ENCODE measurements at regions not wholly inside any gene's neighbourhood (a gene's known extent, or its start where the extent isn't known, plus 50 kb on each side); places are given as distances from the start of the nearest gene placed in this dataset.
"Not testable (repeated sequence)": the region's sequence is repeated elsewhere in the genome, so short reads cannot be mapped to it uniquely, and the experiment has no call there.

DNA sequence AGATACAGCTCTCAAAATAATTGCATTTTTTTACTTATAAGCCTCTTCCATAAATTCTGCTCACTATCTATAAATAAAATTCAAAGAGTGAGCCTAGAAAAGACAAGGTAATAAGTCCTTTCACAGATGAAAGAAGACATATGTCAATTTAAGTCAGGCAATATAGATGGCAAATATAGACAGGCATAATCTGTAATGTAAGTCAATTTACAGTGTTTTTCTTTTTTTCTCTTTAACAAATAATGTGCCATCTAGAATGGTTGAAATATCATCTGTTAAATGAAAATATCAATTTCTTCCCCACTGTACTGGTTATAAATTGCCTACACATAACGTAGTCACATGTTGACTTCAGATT, 1409.2 kb upstream of the GOT2 start:
- Mint-ChIP-seq H3K36me3 (ENCODE audit: low read depth) (peaks cover 16% of the 10 kb centered on the region), H3K9me3 (peaks cover 23% of the 10 kb centered on the region), H3K4me1 (ENCODE audit: low read depth) (peaks cover 31% of the 10 kb centered on the region), H3K27ac (peak overlapping the region; percentile 47), H3K27me3 (ENCODE audit: insufficient read depth) (no peaks in the 10 kb centered on the region), H3K4me3 (0 out of 2 replicates have a peak overlapping the region, but pooled peaks have one; percentile 33)
- no peak for TF ChIP-seq CTCF (IDR thresholded peaks at IDR 0.05)
- no peak for DNase-seq

GRCh38 chr16:60142619-60143347, 1408.7 kb upstream of the GOT2 start:
- no peaks in the 10 kb centered on the region for H3K27me3 Mint-ChIP-seq (ENCODE audit: insufficient read depth)

DNA sequence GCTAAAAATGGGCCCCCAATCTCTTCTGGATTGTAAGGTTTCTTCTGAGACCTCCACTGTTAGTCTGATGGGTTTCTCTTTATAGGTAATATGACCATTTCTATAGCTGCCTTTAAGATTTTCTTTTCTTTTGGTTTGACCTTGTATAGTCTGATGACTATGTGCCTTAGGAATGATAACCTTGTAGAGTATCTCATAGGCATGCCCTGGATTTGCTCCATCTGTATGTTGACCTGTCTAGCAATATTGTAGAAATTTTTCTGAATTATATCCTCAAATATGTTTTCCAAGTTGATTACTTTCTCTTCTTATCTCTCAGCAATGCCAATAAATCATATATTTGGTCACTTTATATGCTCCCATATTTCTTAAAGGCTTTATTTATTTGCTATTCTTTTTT, 1403.8 kb upstream of the GOT2 start:
- TF ChIP-seq CTCF (IDR thresholded peaks at IDR 0.05), result no peak
- peaks cover 44% of the 10 kb centered on the region for H3K4me1 Mint-ChIP-seq (ENCODE audit: low read depth)
- DNase-seq, result peak; percentile 13
- peaks cover 29% of the 10 kb centered on the region for H3K36me3 Mint-ChIP-seq (ENCODE audit: low read depth)
- H3K9me3 Mint-ChIP-seq, result peaks cover 34% of the 10 kb centered on the region
- H3K27me3 Mint-ChIP-seq (ENCODE audit: insufficient read depth), result no peaks in the 10 kb centered on the region
- no peak overlapping the region for H3K27ac Mint-ChIP-seq
- no peak overlapping the region for H3K4me3 Mint-ChIP-seq

More at GRCh38 chr16:60142619-60143347, 1408.7 kb upstream of the GOT2 start:
- peaks cover 23% of the 10 kb centered on the region for H3K9me3 Mint-ChIP-seq
- peak; percentile 58 for DNase-seq
- H3K4me3 Mint-ChIP-seq, result peak overlapping the region; percentile 33; the same call in 1 of the 2 replicates
- H3K36me3 Mint-ChIP-seq (ENCODE audit: low read depth), result peaks cover 18% of the 10 kb centered on the region
- no peak for TF ChIP-seq CTCF (IDR thresholded peaks at IDR 0.05)
- peaks cover 36% of the 10 kb centered on the region for H3K4me1 Mint-ChIP-seq (ENCODE audit: low read depth)
- H3K27ac Mint-ChIP-seq, result peak overlapping the region; percentile 75

DNA sequence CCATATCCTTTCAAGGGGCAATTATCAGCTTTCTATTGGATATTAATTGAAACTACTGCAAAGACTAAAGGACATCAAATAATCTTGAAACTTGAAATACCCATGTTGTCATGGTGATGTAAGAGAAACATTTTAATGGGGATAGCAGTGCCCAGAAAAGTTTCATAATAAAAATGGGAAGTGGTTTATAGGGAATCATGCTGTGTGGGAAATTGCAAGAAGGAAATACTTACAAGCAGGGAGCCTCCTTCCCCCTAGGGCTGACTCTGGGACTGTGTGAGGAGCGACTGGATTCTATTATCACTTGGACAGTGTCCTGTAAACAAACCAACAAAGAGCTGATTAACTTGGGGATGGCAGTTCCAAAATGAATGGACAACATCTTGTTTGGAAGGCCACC, 1393.1 kb upstream of the GOT2 start:
- Mint-ChIP-seq H3K9me3 (no peaks in the 10 kb centered on the region), H3K4me1 (ENCODE audit: low read depth) (no peaks in the 10 kb centered on the region), H3K27ac (no peak overlapping the region), H3K36me3 (ENCODE audit: low read depth) (no peaks in the 10 kb centered on the region), H3K4me3 (no peak overlapping the region), H3K27me3 (ENCODE audit: insufficient read depth) (no peaks in the 10 kb centered on the region; the same call in 1 of the 2 replicates)
- DNase-seq, result no peak
- no peak for TF ChIP-seq CTCF (IDR thresholded peaks at IDR 0.05)

- not testable (repeated sequence) for H3K27me3 Mint-ChIP-seq (ENCODE audit: insufficient read depth); H3K9me3 Mint-ChIP-seq; H3K27ac Mint-ChIP-seq; H3K4me3 Mint-ChIP-seq; DNase-seq; H3K36me3 Mint-ChIP-seq (ENCODE audit: low read depth); H3K4me1 Mint-ChIP-seq (ENCODE audit: low read depth)
Measured at GRCh38 chr16:60126115-60126514, 1392.0 kb upstream of the GOT2 start.

DNA sequence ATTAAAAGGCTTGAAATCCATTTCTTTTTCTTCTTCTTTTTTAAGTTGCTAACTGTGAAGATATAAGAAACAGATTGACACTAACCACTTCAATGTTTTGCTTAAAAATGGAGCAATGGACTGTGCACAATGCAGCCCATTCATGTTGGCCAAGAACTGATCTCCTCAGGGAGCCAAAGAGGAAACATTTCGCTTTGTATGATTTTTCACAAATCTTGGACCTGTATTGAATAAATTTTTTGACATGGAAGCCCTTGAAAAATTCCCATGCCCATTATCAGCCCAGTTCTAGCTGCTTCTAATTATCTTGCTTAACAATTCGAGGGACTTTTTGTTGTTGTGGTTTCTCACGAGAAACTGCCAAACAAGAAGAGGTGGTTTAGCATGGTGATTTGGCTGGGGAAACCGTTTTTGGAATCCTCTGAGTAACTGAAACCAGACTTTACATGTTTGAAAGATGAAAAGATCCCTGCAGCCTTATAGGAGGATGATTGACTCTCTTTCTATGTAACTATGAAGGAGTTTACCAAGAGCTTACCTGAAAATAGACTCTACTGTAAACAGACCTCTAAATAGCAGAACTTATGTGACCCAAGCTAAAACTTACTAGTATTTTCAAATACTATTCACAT, 1389.4 kb upstream of the GOT2 start:
- no peak for DNase-seq
- no peaks in the 10 kb centered on the region; the same call in 1 of the 2 replicates for H3K27me3 Mint-ChIP-seq (ENCODE audit: insufficient read depth)
- H3K36me3 Mint-ChIP-seq (ENCODE audit: low read depth), result no peaks in the 10 kb centered on the region
- TF ChIP-seq CTCF (IDR thresholded peaks at IDR 0.05), result no peak
- H3K27ac Mint-ChIP-seq, result no peak overlapping the region
- H3K9me3 Mint-ChIP-seq, result no peaks in the 10 kb centered on the region
- peaks cover 9% of the 10 kb centered on the region; the same call in 1 of the 2 replicates for H3K4me1 Mint-ChIP-seq (ENCODE audit: low read depth)
- no peak overlapping the region for H3K4me3 Mint-ChIP-seq
